ENCODE measurements at regions not wholly inside any gene's neighbourhood (a gene's known extent, or its start where the extent isn't known, plus 50 kb on each side); places are given as distances from the start of the nearest gene placed in this dataset.

DNA sequence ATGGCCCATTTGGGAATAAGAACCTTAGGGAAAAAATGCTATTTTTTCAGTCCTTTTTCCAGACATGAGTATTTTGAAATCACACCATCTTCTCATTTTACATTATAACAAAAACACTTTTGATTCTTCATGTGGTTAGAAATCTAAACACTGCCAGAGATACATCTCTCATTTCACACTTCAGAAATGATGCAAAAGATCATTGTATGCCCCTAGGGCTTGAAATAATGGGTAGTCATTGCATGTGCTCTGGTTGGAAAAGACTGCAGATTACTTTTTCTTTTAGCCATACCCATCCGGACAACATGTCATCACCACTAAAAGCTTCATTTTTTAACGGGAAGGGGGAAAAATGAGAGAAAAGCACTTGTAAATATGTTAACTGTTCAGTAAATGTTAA lies 1152.2 kb upstream of the ADGRL4 start:
- TF ChIP-seq CTCF (IDR thresholded peaks at IDR 0.05; ENCODE audit: insufficient read depth, low read length) (no peak), GABPA (IDR thresholded peaks at IDR 0.05; ENCODE audit: low read depth) (no peak), POLR2AphosphoS5 (IDR thresholded peaks at IDR 0.05; ENCODE audit: low read depth) (no peak)
- TF ChIP-seq, protein P1, sequence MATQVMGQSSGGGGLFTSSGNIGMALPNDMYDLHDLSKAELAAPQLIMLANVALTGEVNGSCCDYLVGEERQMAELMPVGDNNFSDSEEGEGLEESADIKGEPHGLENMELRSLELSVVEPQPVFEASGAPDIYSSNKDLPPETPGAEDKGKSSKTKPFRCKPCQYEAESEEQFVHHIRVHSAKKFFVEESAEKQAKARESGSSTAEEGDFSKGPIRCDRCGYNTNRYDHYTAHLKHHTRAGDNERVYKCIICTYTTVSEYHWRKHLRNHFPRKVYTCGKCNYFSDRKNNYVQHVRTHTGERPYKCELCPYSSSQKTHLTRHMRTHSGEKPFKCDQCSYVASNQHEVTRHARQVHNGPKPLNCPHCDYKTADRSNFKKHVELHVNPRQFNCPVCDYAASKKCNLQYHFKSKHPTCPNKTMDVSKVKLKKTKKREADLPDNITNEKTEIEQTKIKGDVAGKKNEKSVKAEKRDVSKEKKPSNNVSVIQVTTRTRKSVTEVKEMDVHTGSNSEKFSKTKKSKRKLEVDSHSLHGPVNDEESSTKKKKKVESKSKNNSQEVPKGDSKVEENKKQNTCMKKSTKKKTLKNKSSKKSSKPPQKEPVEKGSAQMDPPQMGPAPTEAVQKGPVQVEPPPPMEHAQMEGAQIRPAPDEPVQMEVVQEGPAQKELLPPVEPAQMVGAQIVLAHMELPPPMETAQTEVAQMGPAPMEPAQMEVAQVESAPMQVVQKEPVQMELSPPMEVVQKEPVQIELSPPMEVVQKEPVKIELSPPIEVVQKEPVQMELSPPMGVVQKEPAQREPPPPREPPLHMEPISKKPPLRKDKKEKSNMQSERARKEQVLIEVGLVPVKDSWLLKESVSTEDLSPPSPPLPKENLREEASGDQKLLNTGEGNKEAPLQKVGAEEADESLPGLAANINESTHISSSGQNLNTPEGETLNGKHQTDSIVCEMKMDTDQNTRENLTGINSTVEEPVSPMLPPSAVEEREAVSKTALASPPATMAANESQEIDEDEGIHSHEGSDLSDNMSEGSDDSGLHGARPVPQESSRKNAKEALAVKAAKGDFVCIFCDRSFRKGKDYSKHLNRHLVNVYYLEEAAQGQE (IDR thresholded peaks at IDR 0.05; ENCODE audit: insufficient replicate concordance, low read depth), result no peak
